Subcutaneous abdominal adipose tissue (tissue), 5 donors: ENCODE measurements at regions not wholly inside any gene's neighbourhood (a gene's known extent, or its start where the extent isn't known, plus 50 kb on each side); places are given as distances from the start of the nearest gene placed in this dataset.

Experiments used
- H3K27ac ChIP-seq: one replicate; pipeline ENCODE4 v1.7.0; 2013; ENCODE audit warnings: low read depth, mild to moderate bottlenecking, inconsistent platforms, low read length, moderate library complexity
- H3K27me3 ChIP-seq, 5 donors: one replicate each; pipeline ENCODE4 v1.7.0; 2013; ENCODE audit warnings: low read length in 5 of 5, inconsistent platforms in 1 of 5; ENCODE audit not compliant: control insufficient read depth in 5 of 5, insufficient read depth in 4 of 5
- H3K36me3 ChIP-seq, 5 donors: one replicate each; pipeline ENCODE4 v1.7.0; 2013; ENCODE audit warnings: low read length in 5 of 5; ENCODE audit not compliant: control insufficient read depth in 5 of 5, insufficient read depth in 5 of 5
- H3K4me1 ChIP-seq, 5 donors: one replicate each; pipeline ENCODE4 v1.7.0; 2013; ENCODE audit warnings: low read length in 5 of 5, mild to moderate bottlenecking in 3 of 5, moderate library complexity in 1 of 5; ENCODE audit not compliant: control insufficient read depth in 5 of 5, insufficient read depth in 5 of 5
- H3K4me3 ChIP-seq, 5 donors: one replicate each; pipeline ENCODE4 v1.7.0; 2013; ENCODE audit warnings: low read length in 5 of 5, low read depth in 1 of 5
- H3K9ac ChIP-seq, 5 donors: one replicate each; pipeline ENCODE4 v1.7.0; 2013; ENCODE audit warnings: low read length in 5 of 5, mild to moderate bottlenecking in 4 of 5, moderate library complexity in 3 of 5
- H3K9me3 ChIP-seq, 5 donors: one replicate each; pipeline ENCODE4 v1.7.0; 2013; ENCODE audit warnings: low read length in 5 of 5; ENCODE audit not compliant: control insufficient read depth in 5 of 5
- donor health status: healthy.
- donor health status: healthy.
- donor health status: healthy.
- donor health status: healthy.
- donor health status: healthy.

DNA sequence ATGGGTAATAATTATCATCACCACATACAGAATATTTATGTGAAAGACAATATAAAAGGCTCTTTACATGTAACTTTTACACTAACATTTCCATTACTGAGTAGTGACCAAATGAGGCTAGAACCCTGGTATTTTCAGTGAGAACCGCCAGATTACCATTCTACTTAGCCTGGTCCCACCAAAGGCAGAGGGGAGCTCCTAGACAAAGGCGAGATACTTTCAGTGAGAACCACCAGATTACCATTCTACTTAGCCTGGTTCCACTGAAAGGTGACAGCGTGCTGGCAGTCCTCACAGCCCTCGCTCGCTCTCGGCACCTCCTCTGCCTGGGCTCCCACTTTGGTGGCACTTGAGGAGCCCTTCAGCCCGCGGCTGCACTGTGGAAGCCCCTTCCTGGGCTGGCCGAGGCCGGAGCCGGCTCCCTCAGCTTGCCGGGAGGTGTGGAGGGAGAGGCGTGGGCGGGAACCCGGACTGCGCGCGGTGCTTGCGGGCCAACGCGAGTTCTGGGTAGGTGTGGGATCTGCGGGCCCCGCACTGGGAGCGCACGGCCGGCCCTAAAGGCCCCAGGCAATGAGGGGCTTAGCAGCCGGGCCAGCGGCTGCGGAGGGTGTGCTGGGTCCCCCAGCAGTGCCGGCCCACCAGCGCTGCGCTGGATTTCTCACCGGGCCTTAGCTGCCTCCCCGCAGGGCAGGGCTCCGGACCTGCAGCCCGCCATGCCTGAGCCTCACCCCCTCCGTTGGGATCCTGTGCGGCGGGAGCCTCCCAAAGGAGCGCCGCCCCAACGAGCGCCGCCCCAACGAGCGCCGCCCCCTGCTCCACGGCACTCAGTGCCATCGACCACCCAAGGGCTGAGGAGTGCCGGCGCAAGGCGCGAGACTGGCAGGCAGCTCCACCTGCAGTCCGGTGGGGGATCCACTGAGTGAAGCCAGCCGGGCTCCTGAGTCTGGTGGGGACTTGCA lies 1276.1 kb downstream of the PCDH7 start:
- Histone ChIP-seq H3K27ac (no peak overlapping the region), H3K27me3 (no peaks in the 10 kb centered on the region), H3K4me3 (no peak overlapping the region), H3K36me3 (no peaks in the 10 kb centered on the region), H3K4me1 (peaks cover 0 to 2% (median 0%) of the 10 kb centered on the region in 5 donors), H3K9ac (no peak overlapping the region), H3K9me3 (no peaks in the 10 kb centered on the region)

DNA sequence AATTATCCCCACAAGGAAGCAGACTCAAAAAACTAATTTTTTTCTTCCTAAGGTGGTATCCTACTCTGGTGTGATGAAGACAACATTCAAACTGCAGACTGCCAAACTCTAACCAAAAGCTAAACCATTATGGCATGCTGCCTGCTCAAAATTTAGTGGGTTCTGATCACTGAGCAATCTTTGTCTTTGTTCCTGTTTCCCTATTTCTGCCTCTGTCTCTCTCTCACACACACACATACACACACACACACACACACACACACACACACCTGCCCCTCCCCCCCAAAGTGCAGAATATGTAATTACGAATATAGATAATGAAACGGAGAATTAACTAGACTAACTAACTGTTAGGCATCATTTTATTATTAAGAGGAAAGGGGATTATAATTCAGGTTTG lies 1278.6 kb downstream of the PCDH7 start:
- no peak overlapping the region for H3K4me3 ChIP-seq
- H3K9ac ChIP-seq, result no peak overlapping the region
- peaks cover 0 to 10% (median 0%) of the 10 kb centered on the region in 5 donors for H3K4me1 ChIP-seq
- H3K27ac ChIP-seq, result no peak overlapping the region
- no peaks in the 10 kb centered on the region for H3K36me3 ChIP-seq
- H3K27me3 ChIP-seq, result no peaks in the 10 kb centered on the region
- no peaks in the 10 kb centered on the region for H3K9me3 ChIP-seq

DNA sequence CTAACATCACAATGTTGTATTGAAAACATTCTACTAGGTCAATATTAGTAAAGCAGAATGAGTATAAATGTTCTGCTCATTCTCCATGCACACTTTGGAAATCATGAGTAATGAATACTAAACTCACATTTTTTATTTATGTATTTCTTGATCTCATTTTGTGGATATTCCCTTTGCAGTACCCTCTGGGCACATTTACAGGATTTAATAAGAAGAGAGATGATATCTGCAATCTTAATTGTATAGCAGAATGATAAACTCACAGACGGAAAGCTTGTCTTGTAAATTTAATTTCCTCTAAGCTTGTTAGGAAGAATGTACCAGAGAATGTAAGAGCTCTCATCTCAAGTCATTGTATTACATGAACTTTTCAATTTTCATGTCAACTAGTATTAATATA lies 1279.7 kb downstream of the PCDH7 start:
- H3K4me3 ChIP-seq, result no peak overlapping the region
- no peaks in the 10 kb centered on the region for H3K9me3 ChIP-seq
- H3K9ac ChIP-seq, result no peak overlapping the region
- no peak overlapping the region for H3K27ac ChIP-seq
- H3K4me1 ChIP-seq, result peaks cover 0 to 10% (median 0%) of the 10 kb centered on the region in 5 donors
- H3K27me3 ChIP-seq, result no peaks in the 10 kb centered on the region
- H3K36me3 ChIP-seq, result no peaks in the 10 kb centered on the region

DNA sequence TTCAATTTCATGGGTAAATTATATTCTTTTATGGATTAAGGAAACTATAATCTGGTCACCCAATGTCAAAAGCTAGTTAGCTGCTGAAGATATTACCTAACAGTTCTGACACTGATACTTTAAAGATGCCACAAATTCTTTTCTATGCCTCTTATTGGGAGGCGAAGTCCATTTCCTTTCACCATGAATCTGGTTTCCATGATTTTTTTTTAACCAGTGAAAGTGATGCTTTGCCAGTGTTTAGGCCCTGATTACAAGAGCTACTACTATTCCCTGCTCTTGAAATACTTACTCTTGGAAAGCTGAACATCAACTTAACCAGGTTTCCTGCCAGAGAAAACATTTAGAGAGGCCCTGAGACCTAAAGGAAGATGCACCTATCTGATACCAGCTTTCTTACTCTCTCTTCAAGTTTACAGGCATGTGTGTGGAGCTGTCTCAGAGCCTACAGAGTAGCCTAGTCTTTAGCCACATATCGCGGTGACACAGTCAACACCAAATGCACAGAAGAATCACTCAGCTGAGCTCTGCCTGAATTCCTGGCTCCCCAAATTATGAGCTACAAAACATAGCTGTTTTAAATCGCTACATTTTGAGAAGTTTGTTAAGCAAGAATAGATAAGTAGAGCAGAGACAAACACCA lies 1280.8 kb downstream of the PCDH7 start:
- no peak overlapping the region for H3K9ac ChIP-seq
- peaks cover 0 to 10% (median 0%) of the 10 kb centered on the region in 5 donors for H3K4me1 ChIP-seq
- H3K27me3 ChIP-seq, result no peaks in the 10 kb centered on the region
- no peaks in the 10 kb centered on the region for H3K36me3 ChIP-seq
- no peak overlapping the region for H3K4me3 ChIP-seq
- H3K27ac ChIP-seq, result no peak overlapping the region
- no peaks in the 10 kb centered on the region for H3K9me3 ChIP-seq

DNA sequence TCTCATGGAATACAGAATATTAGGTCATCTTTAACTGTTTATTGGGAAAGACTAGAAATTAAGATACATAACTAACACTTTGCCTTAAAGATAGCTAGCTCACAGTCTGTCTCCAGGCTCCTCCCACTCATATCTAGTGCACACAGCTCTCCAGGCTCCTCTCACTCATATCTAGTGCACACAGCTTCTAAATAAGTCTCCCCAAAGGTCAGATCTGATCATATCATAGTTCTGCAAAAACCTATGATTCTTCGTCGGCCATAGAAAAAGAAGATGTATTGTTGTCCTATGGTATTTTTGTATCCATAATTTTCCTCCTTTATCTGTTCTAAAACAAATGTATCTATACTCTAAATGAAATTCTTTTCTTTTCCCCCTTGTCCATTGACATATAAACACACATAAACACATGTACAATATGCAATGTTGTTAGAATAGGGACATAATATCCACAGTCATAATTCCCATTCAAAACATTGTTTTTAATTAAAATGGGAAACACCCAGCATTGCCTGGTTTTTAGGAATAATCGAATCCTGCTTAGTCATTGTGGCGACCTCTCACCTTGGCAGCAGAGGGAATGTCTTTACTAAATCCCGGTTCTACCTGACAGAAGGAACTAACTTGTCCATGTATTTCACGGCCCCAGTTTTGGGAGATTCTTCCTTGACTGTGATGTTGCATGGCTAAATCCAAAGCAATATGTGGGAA lies 1282.0 kb downstream of the PCDH7 start:
- H3K9ac ChIP-seq, result no peak overlapping the region

DNA sequence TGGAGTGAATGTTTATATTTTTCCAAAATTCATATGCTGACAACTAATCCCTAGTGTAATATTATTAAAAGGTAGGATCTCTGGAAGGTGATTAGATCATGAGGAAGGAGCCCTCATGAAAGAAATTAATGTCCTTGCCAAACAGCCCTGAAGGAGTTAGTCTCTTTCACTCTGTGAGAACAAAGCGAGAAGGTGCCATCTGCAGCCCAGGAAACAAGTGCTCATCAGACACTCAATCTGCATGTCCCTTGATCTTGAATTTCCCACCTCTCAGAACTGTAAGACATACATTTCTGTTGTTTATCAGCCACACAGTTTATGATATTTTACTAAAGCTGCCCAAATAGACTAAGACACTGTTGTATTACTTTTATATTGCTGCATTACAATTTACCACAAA lies 1283.4 kb downstream of the PCDH7 start:
- Histone ChIP-seq H3K9me3 (no peaks in the 10 kb centered on the region), H3K9ac (no peak overlapping the region), H3K4me1 (peaks cover 0 to 10% (median 0%) of the 10 kb centered on the region in 5 donors), H3K27me3 (no peaks in the 10 kb centered on the region), H3K27ac (no peak overlapping the region), H3K4me3 (no peak overlapping the region), H3K36me3 (no peaks in the 10 kb centered on the region)

More for the DNA sequence above, 1282.0 kb downstream of the PCDH7 start:
- H3K27ac ChIP-seq, result no peak overlapping the region
- peaks cover 0 to 10% (median 0%) of the 10 kb centered on the region in 5 donors for H3K4me1 ChIP-seq
- H3K4me3 ChIP-seq, result no peak overlapping the region
- H3K36me3 ChIP-seq, result no peaks in the 10 kb centered on the region
- no peaks in the 10 kb centered on the region for H3K9me3 ChIP-seq
- no peaks in the 10 kb centered on the region for H3K27me3 ChIP-seq

DNA sequence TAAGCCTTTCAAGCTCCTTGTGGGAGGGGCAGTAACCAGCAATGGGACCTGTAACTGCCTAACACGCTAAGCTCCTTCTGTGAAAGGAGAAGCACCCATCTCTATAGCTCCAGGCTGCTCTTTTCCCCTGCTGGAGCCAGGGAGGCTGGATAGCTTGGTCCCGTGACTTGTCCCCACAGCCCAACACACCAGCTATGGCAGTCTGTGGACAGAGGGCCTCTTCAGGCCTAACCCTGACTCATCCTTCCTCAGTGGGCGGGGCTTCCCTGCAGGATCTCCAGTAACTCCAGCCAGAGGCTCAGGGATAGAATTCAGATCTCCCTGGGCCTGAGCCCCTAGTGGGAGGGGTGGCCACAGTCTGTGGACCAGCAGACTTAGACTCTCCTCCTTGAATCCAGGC lies 1290.1 kb downstream of the PCDH7 start:
- H3K27ac ChIP-seq, result no peak overlapping the region
- no peak overlapping the region for H3K9ac ChIP-seq
- H3K9me3 ChIP-seq, result no peaks in the 10 kb centered on the region
- H3K4me3 ChIP-seq, result no peak overlapping the region
- no peaks in the 10 kb centered on the region for H3K4me1 ChIP-seq
- H3K36me3 ChIP-seq, result no peaks in the 10 kb centered on the region
- no peaks in the 10 kb centered on the region for H3K27me3 ChIP-seq

DNA sequence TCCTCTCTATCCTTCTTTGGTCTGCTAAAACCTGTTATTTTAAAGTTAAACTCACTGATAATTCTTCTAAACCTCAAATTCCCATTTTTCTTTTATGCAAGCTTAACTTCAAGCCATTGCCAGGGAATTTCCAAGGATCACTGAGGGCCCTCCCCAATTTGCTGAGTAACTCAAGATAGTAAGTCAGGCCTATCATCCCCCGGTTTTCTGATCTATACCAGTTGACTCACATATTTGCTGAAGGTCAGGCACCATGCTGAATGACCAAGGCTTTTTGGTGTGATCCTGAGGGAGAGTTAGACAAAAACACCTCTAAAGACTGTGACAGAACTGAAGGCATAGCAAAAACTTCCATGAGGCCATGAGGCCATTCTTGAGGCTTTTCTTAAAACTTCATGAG lies 1301.9 kb downstream of the PCDH7 start:
- no peaks in the 10 kb centered on the region for H3K9me3 ChIP-seq

DNA sequence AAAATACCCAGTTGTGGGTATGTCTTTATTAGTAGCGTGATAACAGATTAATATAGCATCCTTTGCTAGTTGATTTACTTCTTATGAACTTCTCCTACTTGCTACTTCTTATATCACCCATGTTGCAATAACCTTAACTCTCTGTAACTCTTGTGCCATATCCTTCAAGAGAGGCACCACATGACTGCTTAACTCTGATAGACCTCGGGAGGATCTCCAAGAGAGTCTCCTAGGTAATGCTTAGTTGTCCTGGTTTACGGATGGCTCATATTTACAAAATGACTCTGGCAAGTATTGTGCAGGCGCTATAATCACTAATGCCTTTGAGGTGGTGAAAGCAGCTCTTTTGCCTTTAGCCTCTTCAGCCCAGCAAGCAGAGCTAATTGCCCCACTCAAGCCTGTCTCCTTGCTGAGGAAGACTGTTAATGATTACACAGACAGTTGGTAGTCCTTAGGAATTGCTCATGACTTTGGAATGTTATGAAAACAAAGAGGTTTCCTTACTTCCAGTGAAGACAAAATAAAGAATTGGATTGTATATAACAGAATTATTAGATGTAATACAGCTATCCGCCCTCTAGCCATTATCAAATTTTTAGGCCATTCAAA lies 1305.8 kb downstream of the PCDH7 start:
- Histone ChIP-seq H3K36me3 (no peaks in the 10 kb centered on the region), H3K27me3 (no peaks in the 10 kb centered on the region), H3K4me1 (no peaks in the 10 kb centered on the region), H3K4me3 (no peak overlapping the region), H3K27ac (no peak overlapping the region), H3K9me3 (no peaks in the 10 kb centered on the region), H3K9ac (no peak overlapping the region)

More for the DNA sequence above, 1301.9 kb downstream of the PCDH7 start:
- no peaks in the 10 kb centered on the region for H3K36me3 ChIP-seq
- no peak overlapping the region for H3K9ac ChIP-seq
- H3K4me3 ChIP-seq, result no peak overlapping the region
- no peaks in the 10 kb centered on the region for H3K4me1 ChIP-seq
- no peaks in the 10 kb centered on the region for H3K27me3 ChIP-seq
- no peak overlapping the region for H3K27ac ChIP-seq
